ENCODE measurements at regions not wholly inside any gene's neighbourhood (a gene's known extent, or its start where the extent isn't known, plus 50 kb on each side); places are given as distances from the start of the nearest gene placed in this dataset.

DNA sequence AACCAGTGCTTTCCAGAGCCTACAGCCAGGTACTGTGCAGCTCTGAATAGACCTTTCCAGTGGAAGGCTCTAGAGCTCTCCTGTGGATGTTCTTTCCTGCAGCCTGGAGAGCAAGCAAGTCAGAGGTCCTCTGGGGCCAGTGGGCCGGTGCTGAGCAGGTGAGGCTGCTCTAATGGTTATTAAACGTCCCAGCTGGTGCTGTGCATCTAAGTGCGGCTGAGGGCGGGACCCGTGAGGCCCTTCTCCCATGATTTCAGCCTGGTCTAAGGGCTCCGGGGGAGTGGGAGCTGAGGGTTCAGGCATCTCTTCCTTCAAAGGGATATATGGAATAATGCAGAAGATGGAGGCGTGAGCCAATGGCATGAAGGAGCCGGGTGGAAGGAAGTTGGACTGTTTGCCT lies 83.7 kb upstream of the SDK2 start:
- H3K27me3 ChIP-seq (ENCODE audit: control insufficient read depth in 2 of 2, insufficient read depth in 1 of 2, low read length in 1 of 2), result peaks cover 0 to 7% of the 10 kb centered on the region in 2 donors
- H3K36me3 ChIP-seq (ENCODE audit: control insufficient read depth in 2 of 2, insufficient read depth in 2 of 2, low read length in 1 of 2), result no peaks in the 10 kb centered on the region
- WGBS, result 97% methylated on average over 8 of the region's 8 CpGs
- no peak overlapping the region for H3K27ac ChIP-seq (ENCODE audit: low read depth in 1 of 2, low read length in 1 of 2)
- no peak for DNase-seq (ENCODE audit: low read depth in 6 of 9, low spot score in 9 of 9)
- H3K4me1 ChIP-seq (ENCODE audit: control insufficient read depth in 2 of 2, insufficient read depth in 2 of 2, low read length in 2 of 2), result peaks cover 15 to 17% of the 10 kb centered on the region in 2 donors
- H3K9me3 ChIP-seq (ENCODE audit: control insufficient read depth in 2 of 2, insufficient read depth in 1 of 2, low read length in 1 of 2), result peaks cover 0 to 13% of the 10 kb centered on the region in 2 donors
- no peak overlapping the region for H3K4me3 ChIP-seq (ENCODE audit: low read length in 2 of 2)

DNA sequence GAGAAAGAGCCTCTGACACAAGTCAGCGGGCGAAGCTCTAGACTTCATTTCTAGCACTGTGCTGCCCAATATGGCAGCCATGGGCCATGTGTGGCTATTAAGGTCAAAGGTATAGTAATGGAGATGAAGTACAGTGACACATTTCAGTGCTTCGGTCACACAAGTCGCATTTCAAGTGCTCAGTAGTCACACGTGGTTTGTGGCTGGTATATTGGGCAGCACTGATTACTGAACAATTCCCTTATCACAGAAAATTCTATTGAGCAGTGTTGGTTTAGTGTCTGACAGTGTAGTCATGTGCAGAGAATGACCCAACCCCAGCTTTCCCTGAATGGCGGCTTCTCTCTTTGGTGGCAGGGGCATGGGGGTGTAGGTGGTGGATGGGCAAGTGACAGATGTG lies 84.9 kb upstream of the SDK2 start:
- WGBS, result 95% methylated on average over 6 of the region's 6 CpGs
- DNase-seq (ENCODE audit: low read depth in 6 of 9, low spot score in 9 of 9), result no peak
- H3K27ac ChIP-seq (ENCODE audit: low read depth in 1 of 2, low read length in 1 of 2), result no peak overlapping the region
- peaks cover 0 to 10% of the 10 kb centered on the region in 2 donors for H3K27me3 ChIP-seq (ENCODE audit: control insufficient read depth in 2 of 2, insufficient read depth in 1 of 2, low read length in 1 of 2)
- no peaks in the 10 kb centered on the region for H3K36me3 ChIP-seq (ENCODE audit: control insufficient read depth in 2 of 2, insufficient read depth in 2 of 2, low read length in 1 of 2)
- peaks cover 0 to 13% of the 10 kb centered on the region in 2 donors for H3K9me3 ChIP-seq (ENCODE audit: control insufficient read depth in 2 of 2, insufficient read depth in 1 of 2, low read length in 1 of 2)
- no peak overlapping the region for H3K4me3 ChIP-seq (ENCODE audit: low read length in 2 of 2)
- H3K4me1 ChIP-seq (ENCODE audit: control insufficient read depth in 2 of 2, insufficient read depth in 2 of 2, low read length in 2 of 2), result peaks cover 4 to 5% of the 10 kb centered on the region in 2 donors

GRCh38 chr17:73731733-73732132 lies 87.5 kb upstream of the SDK2 start:
- Histone ChIP-seq H3K27me3 (ENCODE audit: control insufficient read depth in 2 of 2, insufficient read depth in 1 of 2, low read length in 1 of 2) (peaks cover 0 to 21% of the 10 kb centered on the region in 2 donors), H3K4me1 (ENCODE audit: control insufficient read depth in 2 of 2, insufficient read depth in 2 of 2, low read length in 2 of 2) (no peaks in the 10 kb centered on the region)
- WGBS, result 42% methylated on average over 10 of the region's 10 CpGs

GRCh38 chr17:73733517-73733916 lies 89.3 kb upstream of the SDK2 start:
- H3K27me3 ChIP-seq (ENCODE audit: control insufficient read depth in 2 of 2, insufficient read depth in 1 of 2, low read length in 1 of 2), result peaks cover 0 to 24% of the 10 kb centered on the region in 2 donors
- DNase-seq (ENCODE audit: low read depth in 6 of 9, low spot score in 9 of 9), result no peak

More at GRCh38 chr17:73731733-73732132, 87.5 kb upstream of the SDK2 start:
- no peak for DNase-seq (ENCODE audit: low read depth in 6 of 9, low spot score in 9 of 9)
- Histone ChIP-seq H3K4me3 (ENCODE audit: low read length in 2 of 2) (no peak overlapping the region), H3K27ac (ENCODE audit: low read depth in 1 of 2, low read length in 1 of 2) (no peak overlapping the region), H3K36me3 (ENCODE audit: control insufficient read depth in 2 of 2, insufficient read depth in 2 of 2, low read length in 1 of 2) (no peaks in the 10 kb centered on the region), H3K9me3 (ENCODE audit: control insufficient read depth in 2 of 2, insufficient read depth in 1 of 2, low read length in 1 of 2) (peaks cover 0 to 13% of the 10 kb centered on the region in 2 donors)

DNA sequence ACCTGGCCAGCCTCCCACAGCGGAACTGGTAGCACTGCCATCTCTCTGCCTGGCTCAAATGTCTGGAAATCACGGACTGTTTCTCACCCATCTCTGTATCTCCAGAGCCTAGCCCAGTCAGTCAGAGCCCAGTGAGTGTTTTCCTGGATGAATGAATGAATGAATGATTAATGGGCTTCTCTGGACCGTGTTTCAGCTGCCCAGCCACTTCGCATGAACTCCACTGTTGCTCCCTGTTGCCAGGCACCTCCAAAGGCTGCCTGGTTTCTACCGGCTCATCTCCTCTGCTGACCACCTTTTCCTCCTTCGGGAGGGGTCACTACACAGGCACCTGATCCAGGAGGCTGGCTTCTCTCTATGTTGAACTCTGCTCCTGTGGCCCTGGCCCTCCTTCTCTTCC lies 91.0 kb upstream of the SDK2 start:
- no peak overlapping the region for H3K27ac ChIP-seq (ENCODE audit: low read depth in 1 of 2, low read length in 1 of 2)
- peaks cover 0 to 11% of the 10 kb centered on the region in 2 donors for H3K9me3 ChIP-seq (ENCODE audit: control insufficient read depth in 2 of 2, insufficient read depth in 1 of 2, low read length in 1 of 2)
- no peak for DNase-seq (ENCODE audit: low read depth in 6 of 9, low spot score in 9 of 9)
- WGBS, result 96% methylated on average over 6 of the region's 6 CpGs
- no peaks in the 10 kb centered on the region for H3K36me3 ChIP-seq (ENCODE audit: control insufficient read depth in 2 of 2, insufficient read depth in 2 of 2, low read length in 1 of 2)
- peaks cover 0 to 37% of the 10 kb centered on the region in 2 donors for H3K27me3 ChIP-seq (ENCODE audit: control insufficient read depth in 2 of 2, insufficient read depth in 1 of 2, low read length in 1 of 2)
- no peak overlapping the region for H3K4me3 ChIP-seq (ENCODE audit: low read length in 2 of 2)
- peaks cover 0 to 9% of the 10 kb centered on the region in 2 donors for H3K4me1 ChIP-seq (ENCODE audit: control insufficient read depth in 2 of 2, insufficient read depth in 2 of 2, low read length in 2 of 2)

More at GRCh38 chr17:73733517-73733916, 89.3 kb upstream of the SDK2 start:
- Histone ChIP-seq H3K36me3 (ENCODE audit: control insufficient read depth in 2 of 2, insufficient read depth in 2 of 2, low read length in 1 of 2) (no peaks in the 10 kb centered on the region), H3K4me1 (ENCODE audit: control insufficient read depth in 2 of 2, insufficient read depth in 2 of 2, low read length in 2 of 2) (no peaks in the 10 kb centered on the region), H3K9me3 (ENCODE audit: control insufficient read depth in 2 of 2, insufficient read depth in 1 of 2, low read length in 1 of 2) (peaks cover 0 to 13% of the 10 kb centered on the region in 2 donors), H3K4me3 (ENCODE audit: low read length in 2 of 2) (no peak overlapping the region), H3K27ac (ENCODE audit: low read depth in 1 of 2, low read length in 1 of 2) (no peak overlapping the region)
- WGBS, result 56% methylated on average over 1 of the region's 1 CpG

DNA sequence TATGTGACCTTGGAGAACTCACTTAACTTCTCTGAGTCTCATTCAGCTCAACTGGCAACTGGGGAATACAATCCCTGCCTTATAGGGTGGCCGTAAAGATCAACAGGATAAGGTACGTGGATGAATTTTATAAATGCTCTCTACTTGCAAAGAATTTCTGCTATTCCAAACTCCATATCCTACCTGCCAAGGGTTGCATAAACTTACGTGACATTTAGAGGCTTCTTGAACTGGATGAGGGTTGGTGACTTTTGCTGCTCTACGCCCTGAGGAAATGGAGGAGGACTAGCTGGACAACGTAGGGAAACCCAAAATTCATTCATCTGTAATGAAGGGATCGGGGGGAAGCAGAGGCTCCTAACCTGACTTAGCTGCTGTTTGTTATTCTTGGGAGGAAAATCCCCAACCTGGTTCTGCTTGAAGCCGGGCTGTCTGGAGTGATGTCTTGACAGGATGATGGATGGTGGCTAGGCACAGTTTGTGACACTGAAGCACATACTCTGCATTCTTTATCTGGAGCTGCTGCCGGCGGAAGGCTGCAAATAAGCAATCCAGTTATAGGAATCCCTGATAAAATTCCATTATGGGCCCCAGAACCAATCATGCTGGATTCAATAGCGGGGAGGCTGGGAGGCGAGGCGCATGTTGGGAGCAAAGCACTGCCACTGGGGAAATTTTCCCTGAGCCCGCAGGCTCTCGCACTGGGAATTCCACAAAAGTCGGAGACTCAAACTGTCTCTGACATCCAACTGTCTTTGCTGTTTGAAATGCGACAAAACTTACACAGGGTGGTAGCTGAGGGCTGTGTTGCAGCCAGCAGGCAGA lies 94.7 kb upstream of the SDK2 start:
- Histone ChIP-seq H3K4me3 (ENCODE audit: low read length in 2 of 2) (no peak overlapping the region), H3K36me3 (ENCODE audit: control insufficient read depth in 2 of 2, insufficient read depth in 2 of 2, low read length in 1 of 2) (no peaks in the 10 kb centered on the region), H3K27ac (ENCODE audit: low read depth in 1 of 2, low read length in 1 of 2) (no peak overlapping the region), H3K9me3 (ENCODE audit: control insufficient read depth in 2 of 2, insufficient read depth in 1 of 2, low read length in 1 of 2) (peaks cover 1 to 4% of the 10 kb centered on the region in 2 donors), H3K27me3 (ENCODE audit: control insufficient read depth in 2 of 2, insufficient read depth in 1 of 2, low read length in 1 of 2) (peaks cover 0 to 53% of the 10 kb centered on the region in 2 donors), H3K4me1 (ENCODE audit: control insufficient read depth in 2 of 2, insufficient read depth in 2 of 2, low read length in 2 of 2) (peaks cover 0 to 17% of the 10 kb centered on the region in 2 donors)
- 91% methylated on average over 16 of the region's 16 CpGs for WGBS
- DNase-seq (ENCODE audit: low read depth in 6 of 9, low spot score in 9 of 9), result no peak

DNA sequence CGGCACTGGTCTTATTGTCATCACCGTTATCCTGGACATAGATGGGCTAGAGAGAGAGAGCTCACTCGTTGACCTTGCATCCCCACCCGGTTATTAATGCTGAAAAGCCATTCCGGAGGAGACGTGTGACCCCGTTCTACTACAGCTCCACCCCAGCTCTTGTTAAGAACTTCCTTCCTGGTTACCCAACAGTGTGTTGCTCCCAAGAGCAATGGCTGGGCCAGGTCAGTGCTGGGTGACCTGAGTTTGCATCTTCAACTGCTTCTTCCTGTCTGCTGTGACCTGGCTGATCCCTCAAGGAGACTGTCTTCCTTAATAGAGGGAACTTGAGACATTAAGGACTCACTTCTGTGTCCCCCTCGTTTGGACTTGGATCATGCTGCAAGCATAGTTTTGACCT lies 96.1 kb upstream of the SDK2 start:
- H3K36me3 ChIP-seq (ENCODE audit: control insufficient read depth in 2 of 2, insufficient read depth in 2 of 2, low read length in 1 of 2), result no peaks in the 10 kb centered on the region
- peaks cover 1 to 4% of the 10 kb centered on the region in 2 donors for H3K9me3 ChIP-seq (ENCODE audit: control insufficient read depth in 2 of 2, insufficient read depth in 1 of 2, low read length in 1 of 2)
- no peak overlapping the region for H3K4me3 ChIP-seq (ENCODE audit: low read length in 2 of 2)
- H3K27me3 ChIP-seq (ENCODE audit: control insufficient read depth in 2 of 2, insufficient read depth in 1 of 2, low read length in 1 of 2), result peaks cover 0 to 53% of the 10 kb centered on the region in 2 donors
- no peak overlapping the region for H3K27ac ChIP-seq (ENCODE audit: low read depth in 1 of 2, low read length in 1 of 2)
- DNase-seq (ENCODE audit: low read depth in 6 of 9, low spot score in 9 of 9), result no peak
- 59% methylated on average over 8 of the region's 8 CpGs for WGBS
- peaks cover 0 to 18% of the 10 kb centered on the region in 2 donors for H3K4me1 ChIP-seq (ENCODE audit: control insufficient read depth in 2 of 2, insufficient read depth in 2 of 2, low read length in 2 of 2)

DNA sequence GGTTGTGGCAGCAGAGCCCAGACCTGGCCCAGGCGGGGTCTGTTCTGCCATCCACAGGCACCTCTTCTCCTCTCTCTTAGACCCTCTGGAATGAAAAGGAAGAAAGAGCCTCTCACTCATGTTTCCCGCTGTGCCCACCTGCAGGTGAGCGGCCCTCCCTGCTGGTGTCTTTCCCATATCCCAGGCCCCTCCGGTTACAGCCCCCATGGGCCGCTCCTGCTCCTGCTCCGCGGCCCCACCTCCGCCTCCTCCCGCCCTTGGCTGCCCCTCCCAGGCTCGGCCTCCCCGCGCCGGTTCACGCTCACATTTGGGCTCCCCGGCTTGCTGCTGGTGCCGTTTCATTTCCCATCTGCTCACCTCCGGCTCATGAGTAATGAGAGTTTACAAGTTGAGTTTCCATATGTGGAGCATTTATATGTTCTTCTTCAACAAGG lies 98.7 kb upstream of the SDK2 start:
- Histone ChIP-seq H3K27ac (ENCODE audit: low read depth in 1 of 2, low read length in 1 of 2) (no peak overlapping the region), H3K4me3 (ENCODE audit: low read length in 2 of 2) (no peak overlapping the region), H3K36me3 (ENCODE audit: control insufficient read depth in 2 of 2, insufficient read depth in 2 of 2, low read length in 1 of 2) (no peaks in the 10 kb centered on the region), H3K9me3 (ENCODE audit: control insufficient read depth in 2 of 2, insufficient read depth in 1 of 2, low read length in 1 of 2) (peaks cover 1 to 4% of the 10 kb centered on the region in 2 donors), H3K4me1 (ENCODE audit: control insufficient read depth in 2 of 2, insufficient read depth in 2 of 2, low read length in 2 of 2) (peaks cover 0 to 18% of the 10 kb centered on the region in 2 donors), H3K27me3 (ENCODE audit: control insufficient read depth in 2 of 2, insufficient read depth in 1 of 2, low read length in 1 of 2) (peaks cover 0 to 65% of the 10 kb centered on the region in 2 donors)
- 92% methylated on average over 17 of the region's 17 CpGs for WGBS
- no peak for DNase-seq (ENCODE audit: low read depth in 6 of 9, low spot score in 9 of 9)

GRCh38 chr17:73743518-73744201 lies 99.4 kb upstream of the SDK2 start:
- Histone ChIP-seq H3K27ac (ENCODE audit: low read depth in 1 of 2, low read length in 1 of 2) (no peak overlapping the region), H3K36me3 (ENCODE audit: control insufficient read depth in 2 of 2, insufficient read depth in 2 of 2, low read length in 1 of 2) (no peaks in the 10 kb centered on the region), H3K4me3 (ENCODE audit: low read length in 2 of 2) (no peak overlapping the region), H3K9me3 (ENCODE audit: control insufficient read depth in 2 of 2, insufficient read depth in 1 of 2, low read length in 1 of 2) (peaks cover 1 to 4% of the 10 kb centered on the region in 2 donors), H3K27me3 (ENCODE audit: control insufficient read depth in 2 of 2, insufficient read depth in 1 of 2, low read length in 1 of 2) (peaks cover 0 to 62% of the 10 kb centered on the region in 2 donors), H3K4me1 (ENCODE audit: control insufficient read depth in 2 of 2, insufficient read depth in 2 of 2, low read length in 2 of 2) (peaks cover 0 to 18% of the 10 kb centered on the region in 2 donors)
- no peak for DNase-seq (ENCODE audit: low read depth in 6 of 9, low spot score in 9 of 9)
- WGBS, result 91% methylated on average over 8 of the region's 8 CpGs

All from thymus (tissue), 11 donors.